ENCODE measurements at regions not wholly inside any gene's neighbourhood (a gene's known extent, or its start where the extent isn't known, plus 50 kb on each side); places are given as distances from the start of the nearest gene placed in this dataset.

DNA sequence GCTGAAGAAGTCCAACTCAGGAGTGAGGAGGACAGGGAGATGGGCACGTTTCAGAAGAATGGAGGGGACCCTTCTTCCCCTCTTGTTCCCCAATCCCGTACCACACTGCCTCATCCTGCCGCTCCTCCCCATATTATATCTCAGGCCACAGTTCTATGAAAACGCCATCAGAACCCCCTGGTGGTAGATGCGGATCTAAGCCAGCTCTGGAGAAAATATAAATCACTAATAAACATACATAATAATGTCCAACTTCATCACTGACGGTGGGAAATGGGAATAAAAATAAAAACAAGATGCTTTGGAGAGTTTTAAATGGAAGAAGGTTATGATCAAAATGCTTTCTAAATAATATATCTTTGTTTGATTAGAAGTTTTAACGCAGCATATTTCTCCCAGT lies 400.3 kb downstream of the CADM1 start:
- Mint-ChIP-seq H3K27ac (no peak overlapping the region), H3K36me3 (no peaks in the 10 kb centered on the region), H3K4me3 (no peak overlapping the region), H3K9me3 (no peaks in the 10 kb centered on the region), H3K27me3 (ENCODE audit: insufficient read depth, low read depth) (peaks cover 3% of the 10 kb centered on the region), H3K4me1 (peaks cover 3% of the 10 kb centered on the region)
- H3K27me3 ChIP-seq: no peaks in the 10 kb centered on the region
- H3K9me3 ChIP-seq (ENCODE audit: low read depth): no peaks in the 10 kb centered on the region
- H4K20me1 ChIP-seq (ENCODE audit: low read depth): no peaks in the 10 kb centered on the region
- no peaks in the 10 kb centered on the region for H3K36me3 ChIP-seq
- no peak overlapping the region for H2AFZ ChIP-seq (replicated peaks)
- TF ChIP-seq, protein P1, sequence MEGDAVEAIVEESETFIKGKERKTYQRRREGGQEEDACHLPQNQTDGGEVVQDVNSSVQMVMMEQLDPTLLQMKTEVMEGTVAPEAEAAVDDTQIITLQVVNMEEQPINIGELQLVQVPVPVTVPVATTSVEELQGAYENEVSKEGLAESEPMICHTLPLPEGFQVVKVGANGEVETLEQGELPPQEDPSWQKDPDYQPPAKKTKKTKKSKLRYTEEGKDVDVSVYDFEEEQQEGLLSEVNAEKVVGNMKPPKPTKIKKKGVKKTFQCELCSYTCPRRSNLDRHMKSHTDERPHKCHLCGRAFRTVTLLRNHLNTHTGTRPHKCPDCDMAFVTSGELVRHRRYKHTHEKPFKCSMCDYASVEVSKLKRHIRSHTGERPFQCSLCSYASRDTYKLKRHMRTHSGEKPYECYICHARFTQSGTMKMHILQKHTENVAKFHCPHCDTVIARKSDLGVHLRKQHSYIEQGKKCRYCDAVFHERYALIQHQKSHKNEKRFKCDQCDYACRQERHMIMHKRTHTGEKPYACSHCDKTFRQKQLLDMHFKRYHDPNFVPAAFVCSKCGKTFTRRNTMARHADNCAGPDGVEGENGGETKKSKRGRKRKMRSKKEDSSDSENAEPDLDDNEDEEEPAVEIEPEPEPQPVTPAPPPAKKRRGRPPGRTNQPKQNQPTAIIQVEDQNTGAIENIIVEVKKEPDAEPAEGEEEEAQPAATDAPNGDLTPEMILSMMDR (IDR thresholded peaks at IDR 0.05): peak; percentile 20
- TF ChIP-seq EZH2 (IDR thresholded peaks at IDR 0.05): no peak
- no peak overlapping the region for H3K4me3 ChIP-seq
- H3K9ac ChIP-seq: no peak overlapping the region
- no peak overlapping the region for H3K4me2 ChIP-seq
- H3K27ac ChIP-seq: no peak overlapping the region
- H3F3A ChIP-seq (ENCODE audit: low read depth): no peaks in the 10 kb centered on the region
- H3K4me1 ChIP-seq: peaks cover 4% of the 10 kb centered on the region
- H3K79me2 ChIP-seq (ENCODE audit: low read depth): no peaks in the 10 kb centered on the region
- no peak for DNase-seq (ENCODE audit: low spot score)

DNA sequence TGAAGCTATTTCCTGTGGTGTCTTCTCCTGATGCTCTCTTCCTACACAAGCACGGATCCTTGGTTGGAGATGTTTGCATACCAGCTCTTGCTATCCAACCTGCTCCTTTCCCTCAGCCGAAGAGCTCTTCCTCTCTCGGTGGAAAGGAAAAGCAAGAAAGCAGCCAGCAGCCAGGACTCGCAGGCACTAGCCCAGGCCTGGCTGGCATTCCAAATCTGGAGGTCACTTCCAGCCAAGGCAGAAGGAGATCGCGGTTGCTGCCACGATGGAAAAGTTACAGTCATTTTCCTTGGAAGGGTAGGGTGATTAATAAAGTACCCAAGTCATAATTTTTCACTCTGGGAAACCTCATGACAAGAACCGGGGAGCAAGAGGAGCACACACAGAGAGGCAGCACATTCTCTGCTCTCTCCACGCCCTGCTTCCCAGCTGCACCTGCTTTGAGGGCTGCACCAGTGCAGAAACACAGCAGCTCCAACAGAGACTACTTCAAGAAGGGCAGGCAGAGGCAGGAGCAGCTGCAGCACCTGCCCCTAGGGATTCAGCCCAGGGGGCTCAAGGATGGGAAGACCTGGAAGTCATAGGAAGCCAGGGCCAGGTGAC lies 399.3 kb downstream of the CADM1 start:
- H3K4me1 Mint-ChIP-seq: peaks cover 3% of the 10 kb centered on the region
- H3K27ac Mint-ChIP-seq: no peak overlapping the region
- no peaks in the 10 kb centered on the region for H3K9me3 Mint-ChIP-seq
- no peak overlapping the region for H3K4me3 Mint-ChIP-seq
- peaks cover 4% of the 10 kb centered on the region for H3K4me1 ChIP-seq
- no peak for TF ChIP-seq EZH2 (IDR thresholded peaks at IDR 0.05)
- TF ChIP-seq EZH2phosphoT487 (IDR thresholded peaks at IDR 0.05): no peak
- TF ChIP-seq, protein P1 (IDR thresholded peaks at IDR 0.05): no peak
- peaks cover 3% of the 10 kb centered on the region for H3K27me3 Mint-ChIP-seq (ENCODE audit: insufficient read depth, low read depth)
- H3K4me2 ChIP-seq: no peak overlapping the region
- H3F3A ChIP-seq (ENCODE audit: low read depth): no peaks in the 10 kb centered on the region
- H3K9ac ChIP-seq: no peak overlapping the region
- no peaks in the 10 kb centered on the region for H3K36me3 ChIP-seq
- H3K36me3 Mint-ChIP-seq: no peaks in the 10 kb centered on the region
- DNase-seq (ENCODE audit: low spot score): no peak
- H2AFZ ChIP-seq (replicated peaks): no peak overlapping the region
- no peaks in the 10 kb centered on the region for H3K9me3 ChIP-seq (ENCODE audit: low read depth)
- no peak overlapping the region for H3K4me3 ChIP-seq
- H3K79me2 ChIP-seq (ENCODE audit: low read depth): no peaks in the 10 kb centered on the region
- no peaks in the 10 kb centered on the region for H3K27me3 ChIP-seq
- H3K27ac ChIP-seq: no peak overlapping the region
- H4K20me1 ChIP-seq (ENCODE audit: low read depth): no peaks in the 10 kb centered on the region

- Mint-ChIP-seq H3K4me1 (peaks cover 33% of the 10 kb centered on the region), H3K4me3 (no peak overlapping the region), H3K27ac (no peak overlapping the region), H3K27me3 (ENCODE audit: insufficient read depth, low read depth) (peaks cover 8% of the 10 kb centered on the region), H3K9me3 (no peaks in the 10 kb centered on the region), H3K36me3 (no peaks in the 10 kb centered on the region)
- no peak for DNase-seq (ENCODE audit: low spot score)
- no peak overlapping the region for H3K4me3 ChIP-seq
- H3K9ac ChIP-seq: no peak overlapping the region
- no peak overlapping the region for H3K27ac ChIP-seq
- no peak for TF ChIP-seq EZH2 (IDR thresholded peaks at IDR 0.05)
- TF ChIP-seq, protein P1 (IDR thresholded peaks at IDR 0.05): no peak
- no peak for TF ChIP-seq EZH2phosphoT487 (IDR thresholded peaks at IDR 0.05)
- no peaks in the 10 kb centered on the region for H4K20me1 ChIP-seq (ENCODE audit: low read depth)
- peaks cover 14% of the 10 kb centered on the region for H3K4me1 ChIP-seq
- no peaks in the 10 kb centered on the region for H3K27me3 ChIP-seq
- no peak overlapping the region for H2AFZ ChIP-seq (replicated peaks)
- H3K79me2 ChIP-seq (ENCODE audit: low read depth): no peaks in the 10 kb centered on the region
- H3K36me3 ChIP-seq: no peaks in the 10 kb centered on the region
- no peak overlapping the region for H3K4me2 ChIP-seq
- no peaks in the 10 kb centered on the region for H3K9me3 ChIP-seq (ENCODE audit: low read depth)
- H3F3A ChIP-seq (ENCODE audit: low read depth): no peaks in the 10 kb centered on the region
These were observed 393.1 kb downstream of the CADM1 start for GRCh38 chr11:115111066-115111465.

Data from neural progenitor cell (in vitro differentiated cells).